ENCODE measurements at regions not wholly inside any gene's neighbourhood (a gene's known extent, or its start where the extent isn't known, plus 50 kb on each side); places are given as distances from the start of the nearest gene placed in this dataset.

DNA sequence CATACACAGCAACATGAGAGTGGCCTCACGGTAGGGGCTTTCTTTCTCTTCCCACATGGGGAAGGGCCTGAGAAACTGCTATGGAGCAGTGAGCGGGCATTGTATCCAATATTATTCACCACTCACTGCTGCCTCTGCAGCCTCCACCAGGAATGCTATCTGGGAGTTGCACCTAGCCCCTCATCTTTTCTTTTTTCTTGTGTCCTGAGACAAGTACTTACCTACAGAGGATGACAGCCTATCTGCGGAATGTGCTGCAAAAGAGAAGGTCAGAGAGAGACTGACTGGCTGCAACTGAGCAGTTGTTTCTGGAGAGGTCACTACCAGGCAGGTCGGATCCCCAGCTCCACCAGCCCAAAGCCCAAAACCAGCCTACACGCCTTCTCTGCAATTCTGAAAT is 52.1 kb upstream of the HTATIP2 start:
- no peak for DNase-seq (ENCODE audit: low spot score)

DNA sequence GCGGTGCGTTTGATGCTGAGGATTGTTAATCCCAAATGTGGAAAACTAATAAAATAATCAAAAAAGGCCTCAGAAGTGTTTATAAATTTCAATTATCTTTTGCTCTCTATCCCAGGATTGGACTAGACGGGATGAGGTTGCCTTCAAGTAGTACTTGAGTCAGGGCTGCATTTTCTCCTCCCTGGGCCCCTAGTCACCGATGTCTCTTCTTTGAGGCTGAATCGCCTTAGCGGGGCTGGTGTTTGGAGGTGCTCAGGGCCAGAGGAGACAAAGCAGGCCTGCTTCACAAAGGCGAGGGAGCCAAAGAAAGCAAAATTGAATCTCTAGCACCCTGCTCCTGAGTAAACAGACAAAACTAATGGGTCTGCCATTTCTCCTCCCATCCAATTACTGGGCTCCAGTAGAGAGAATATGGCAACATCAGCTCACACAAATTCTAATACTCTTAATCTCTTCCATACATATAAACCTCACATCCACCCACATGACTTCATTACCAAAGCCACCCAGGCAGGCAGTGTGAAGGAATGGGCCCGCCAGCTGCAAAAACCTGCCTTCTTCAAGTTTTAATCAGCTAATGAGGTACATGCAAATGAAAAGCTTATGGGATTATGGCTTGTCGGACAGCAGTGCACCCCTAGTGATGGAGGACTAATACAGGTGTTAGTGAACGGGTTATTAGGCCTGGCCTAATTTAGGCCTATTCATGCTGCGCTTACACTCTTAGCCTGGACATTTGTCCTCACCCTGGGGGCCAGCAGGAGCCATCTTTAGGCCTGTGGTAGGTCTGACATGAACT is 52.7 kb upstream of the HTATIP2 start:
- DNase-seq (ENCODE audit: low spot score), result peak; percentile 82

DNA sequence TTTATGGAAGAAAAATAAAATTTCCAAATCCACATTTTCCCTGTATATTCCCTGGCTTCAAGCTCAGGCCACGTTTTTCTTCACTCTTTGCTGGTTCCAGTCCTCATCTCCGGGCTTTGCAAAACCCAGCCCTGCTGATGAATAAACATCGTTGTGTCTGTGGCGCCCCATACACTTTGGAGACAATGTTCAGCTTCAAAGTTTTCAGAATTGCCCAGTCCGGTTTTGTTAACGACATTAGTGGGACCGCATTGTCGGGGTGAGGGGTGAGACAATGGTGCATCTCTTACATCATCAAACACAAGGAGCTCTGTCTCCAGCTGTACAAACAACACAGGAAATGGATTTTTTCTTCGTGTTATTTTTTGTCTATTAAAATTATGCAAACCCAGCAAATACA is 53.4 kb upstream of the HTATIP2 start:
- DNase-seq (ENCODE audit: low spot score), result no peak

DNA sequence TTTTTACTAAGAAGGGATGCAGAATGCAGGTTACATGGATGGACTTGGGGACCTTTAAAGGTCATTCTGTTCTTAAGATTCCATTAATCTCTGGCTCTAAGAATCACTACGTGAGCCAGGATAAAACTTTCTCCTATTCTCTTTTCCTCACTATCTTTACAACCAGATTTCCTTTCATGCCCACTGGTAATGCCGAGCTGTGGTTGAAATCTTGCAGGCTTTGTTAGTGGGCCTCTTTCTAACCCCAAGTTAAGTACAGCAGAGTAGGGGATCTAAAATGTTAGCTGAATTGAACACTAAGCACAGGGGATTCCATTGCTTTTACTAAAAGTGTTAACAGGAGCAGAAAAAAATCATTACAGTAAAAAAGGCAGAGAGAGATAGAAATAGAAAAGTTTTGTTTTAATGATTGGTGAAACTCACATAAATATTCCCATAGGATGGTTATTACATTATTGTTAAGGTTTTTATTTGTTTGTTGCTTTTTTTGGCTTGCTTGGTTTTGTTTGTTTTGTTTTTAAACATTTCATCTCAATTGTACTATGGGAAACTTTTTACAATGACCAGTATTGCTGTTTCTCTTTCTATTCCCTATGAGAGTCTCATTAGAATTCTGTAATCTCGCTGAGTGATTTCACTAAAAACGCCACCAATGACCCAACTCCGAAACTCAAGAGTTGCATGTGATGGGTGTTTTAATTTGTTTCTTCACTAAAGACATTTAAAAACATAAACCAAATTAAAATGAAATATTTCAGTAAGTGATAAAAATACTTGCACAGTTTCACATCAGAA is 54.1 kb upstream of the HTATIP2 start:
- no peak for DNase-seq (ENCODE audit: low spot score)

DNA sequence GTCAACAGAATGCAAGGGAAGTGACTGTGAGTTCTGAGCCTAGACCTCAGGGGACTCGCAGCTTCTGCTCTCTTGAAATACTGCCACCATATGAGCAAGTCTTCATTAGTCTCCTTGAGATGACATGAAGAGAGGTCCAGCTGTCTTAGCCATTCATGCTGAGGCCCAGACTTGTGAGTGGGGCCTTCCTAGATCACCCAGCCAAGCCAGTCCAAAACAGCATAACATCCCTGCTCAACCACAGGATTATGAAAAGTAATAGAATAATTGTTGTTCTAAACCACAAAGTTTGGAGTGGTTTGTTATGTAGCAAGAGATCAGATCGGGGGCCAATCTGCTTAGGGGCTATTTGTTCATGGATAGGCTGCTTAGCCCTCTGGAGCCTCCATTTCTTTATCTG is 54.9 kb upstream of the HTATIP2 start:
- no peak for DNase-seq (ENCODE audit: low spot score)

DNA sequence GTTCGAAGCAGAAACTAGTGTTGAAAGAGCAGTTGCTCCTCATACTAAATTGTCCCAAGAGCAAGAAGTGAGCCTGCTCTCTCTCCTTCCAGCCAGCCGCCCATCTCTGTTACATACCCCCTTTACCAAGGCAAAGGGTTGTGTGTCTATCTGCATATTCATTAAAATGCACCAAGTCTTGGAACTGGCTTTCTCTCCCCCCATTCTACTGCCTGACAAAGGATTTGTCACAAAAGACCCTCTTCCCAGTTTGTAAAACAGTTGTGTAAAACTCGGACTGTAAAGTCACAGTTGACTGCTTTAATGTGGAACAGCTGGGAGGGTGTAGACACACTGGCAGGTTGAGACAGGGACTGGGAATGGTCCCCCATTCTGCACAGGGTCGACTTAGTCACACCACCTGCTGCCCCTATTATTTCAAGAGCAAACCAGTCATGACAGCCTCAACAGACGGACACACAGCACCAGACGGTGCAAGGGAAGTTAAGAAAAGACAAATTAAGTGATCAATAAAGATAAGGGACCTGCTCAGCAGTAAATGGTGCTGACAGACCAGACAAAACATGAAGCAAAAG is 60.0 kb upstream of the HTATIP2 start:
- no peak for DNase-seq (ENCODE audit: low spot score)

DNA sequence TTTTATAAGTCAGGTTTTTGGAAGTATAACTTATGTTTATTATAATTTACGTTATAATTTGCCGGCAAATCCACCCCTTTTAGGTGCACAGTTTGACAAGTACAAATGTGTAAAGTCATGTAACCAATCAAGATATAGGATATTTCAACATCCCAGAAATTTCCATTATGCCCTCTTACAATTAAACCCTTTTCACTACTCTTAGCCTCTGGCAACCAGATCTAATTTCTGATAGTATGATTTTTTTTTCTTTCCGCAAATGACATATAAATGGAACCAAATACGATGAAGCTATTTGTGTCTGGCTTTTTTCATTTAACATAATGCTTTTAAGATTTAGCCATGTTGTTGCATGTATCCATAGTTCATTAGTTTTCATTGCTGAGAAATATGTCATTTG is 69.5 kb upstream of the HTATIP2 start:
- no peak for DNase-seq (ENCODE audit: low spot score)

DNA sequence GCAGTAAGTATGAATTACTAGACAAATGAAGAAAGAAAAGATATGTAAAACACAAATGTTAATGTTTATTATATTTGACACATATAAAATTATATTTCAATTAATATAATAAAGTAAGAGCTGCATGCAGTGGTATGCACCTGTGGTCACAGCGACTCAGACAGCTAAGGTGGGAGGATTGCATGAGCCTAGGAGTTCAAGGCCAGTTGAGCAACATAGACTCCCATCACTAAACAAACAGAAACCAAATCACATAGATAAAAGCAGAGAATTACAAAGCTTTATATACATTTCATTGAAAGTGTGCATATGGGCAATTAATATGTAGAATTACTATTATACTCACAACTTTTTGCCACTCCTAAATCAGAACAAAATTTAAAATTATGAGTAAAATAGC is 70.0 kb upstream of the HTATIP2 start:
- DNase-seq (ENCODE audit: low spot score), result no peak

DNA sequence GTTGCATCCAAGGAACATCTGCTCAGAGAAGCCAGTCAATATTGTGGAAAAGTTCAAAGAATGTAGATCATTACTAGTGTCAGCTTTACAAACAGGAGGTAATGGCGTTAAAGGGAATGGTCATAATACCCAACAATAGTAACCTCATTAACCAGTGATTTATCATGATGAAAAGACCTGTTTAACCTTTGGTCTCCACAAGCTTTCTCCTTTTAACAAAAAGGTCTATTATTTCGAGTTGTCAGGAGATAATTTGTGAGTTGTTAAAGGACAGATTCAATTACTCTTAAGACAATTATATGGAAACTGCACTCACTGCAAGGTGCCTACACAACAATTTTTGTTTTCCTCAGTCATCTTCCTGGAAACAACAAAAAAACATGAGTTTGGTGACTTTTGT is 73.8 kb upstream of the HTATIP2 start:
- no peak for DNase-seq (ENCODE audit: low spot score)

DNA sequence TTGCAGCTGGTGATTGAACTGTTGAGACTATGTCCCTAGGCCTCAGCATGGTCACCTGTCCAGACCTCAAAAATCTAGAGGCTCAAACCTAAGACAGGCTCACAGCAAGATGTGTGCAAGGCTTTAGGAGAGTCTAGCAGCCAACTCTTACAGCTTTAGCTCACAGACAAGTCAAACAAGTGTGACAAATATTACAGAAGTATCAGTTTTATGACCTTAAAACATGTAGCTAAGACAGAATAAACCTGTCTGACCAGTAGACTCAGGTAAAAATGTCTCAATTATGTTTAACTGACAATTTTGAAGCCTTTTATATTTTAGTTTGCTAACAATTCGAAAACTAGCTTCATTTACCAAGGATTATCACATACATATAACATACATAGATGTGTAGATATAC is 80.0 kb upstream of the HTATIP2 start:
- no peak for DNase-seq (ENCODE audit: low spot score)

DNA sequence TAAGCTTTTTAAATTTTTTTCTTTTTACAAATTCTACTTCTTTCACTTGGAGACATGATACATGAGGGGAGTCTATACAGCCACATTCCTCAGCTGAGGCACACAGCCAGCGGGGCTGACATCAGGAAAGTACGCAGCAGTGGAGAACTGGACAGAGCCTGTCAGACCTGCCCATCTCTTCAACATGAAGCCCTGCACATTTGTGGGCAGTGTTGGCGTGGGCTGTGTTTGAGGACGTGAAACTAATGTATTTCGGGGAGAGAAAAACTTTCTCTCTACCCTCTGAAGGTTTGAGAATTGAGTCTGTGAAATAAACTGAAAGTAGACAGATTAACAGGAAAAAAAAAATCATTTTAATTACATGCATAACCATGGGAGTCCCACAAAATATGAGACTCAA is 84.8 kb upstream of the HTATIP2 start:
- no peak for DNase-seq (ENCODE audit: low spot score)

DNA sequence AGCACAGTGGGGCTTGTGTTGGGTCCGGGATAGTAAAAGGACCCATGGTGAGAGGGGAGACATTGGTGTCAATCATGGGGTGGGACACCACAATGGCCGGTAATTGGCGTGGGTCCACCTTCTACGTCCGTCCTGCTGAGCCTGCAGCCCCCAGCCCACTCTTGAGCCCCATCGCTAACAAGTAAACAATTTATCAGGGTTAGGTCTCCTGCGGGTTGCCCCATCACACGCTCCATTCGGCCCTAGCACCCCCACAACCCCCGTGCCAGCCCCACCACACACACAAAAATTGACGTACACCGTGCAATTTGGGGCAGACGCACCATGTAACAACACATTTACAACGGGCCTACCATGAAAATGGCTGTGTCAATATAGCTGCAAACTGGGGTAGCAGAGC is 86.5 kb upstream of the HTATIP2 start:
- DNase-seq (ENCODE audit: low spot score), result no peak

DNA sequence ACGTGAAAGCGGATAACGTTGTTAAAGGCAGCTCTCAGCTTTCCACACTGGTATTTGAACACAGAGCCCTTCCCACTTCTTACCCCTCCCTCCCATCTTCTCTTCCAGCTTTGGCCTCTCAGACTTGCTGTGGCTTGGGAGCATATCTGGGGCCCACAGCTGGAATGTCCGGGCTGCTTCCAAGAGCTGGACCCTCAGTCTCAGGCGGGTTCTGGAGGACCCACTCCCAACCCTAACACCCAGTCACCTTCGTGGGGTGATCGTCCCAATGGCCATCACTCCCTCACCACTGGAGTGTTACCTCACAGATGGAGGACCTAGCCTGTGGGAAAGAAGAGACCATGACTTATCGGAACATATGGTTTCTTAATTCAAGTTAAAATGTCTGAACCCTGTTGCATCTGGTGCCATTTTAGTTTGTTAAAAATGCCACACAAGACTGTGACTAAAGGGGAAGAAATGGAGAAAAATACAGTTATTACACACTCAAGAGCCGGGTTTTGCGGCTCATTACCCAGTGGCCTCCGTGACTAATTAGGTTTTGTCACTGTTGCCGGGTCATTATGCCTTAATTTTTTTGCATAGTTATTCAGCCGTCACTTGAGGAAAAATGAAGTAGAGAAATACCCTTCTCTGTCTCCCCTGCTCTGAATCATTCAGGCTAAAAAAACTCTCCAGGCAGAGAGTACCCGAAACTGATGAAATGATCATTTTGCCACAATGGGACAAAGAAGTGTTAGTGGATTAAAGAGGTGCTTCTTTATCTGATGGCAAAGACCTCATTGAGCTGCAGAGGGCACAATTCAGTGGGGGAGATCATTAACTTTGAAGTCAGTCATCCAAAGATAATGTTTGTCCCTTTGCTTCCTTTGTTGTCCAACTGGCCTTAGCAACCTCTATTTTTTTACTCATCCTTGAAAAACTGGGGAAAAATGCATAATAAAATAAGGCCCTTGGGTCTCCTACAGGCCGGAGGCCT is 87.2 kb upstream of the HTATIP2 start:
- DNase-seq (ENCODE audit: low spot score), result no peak

DNA sequence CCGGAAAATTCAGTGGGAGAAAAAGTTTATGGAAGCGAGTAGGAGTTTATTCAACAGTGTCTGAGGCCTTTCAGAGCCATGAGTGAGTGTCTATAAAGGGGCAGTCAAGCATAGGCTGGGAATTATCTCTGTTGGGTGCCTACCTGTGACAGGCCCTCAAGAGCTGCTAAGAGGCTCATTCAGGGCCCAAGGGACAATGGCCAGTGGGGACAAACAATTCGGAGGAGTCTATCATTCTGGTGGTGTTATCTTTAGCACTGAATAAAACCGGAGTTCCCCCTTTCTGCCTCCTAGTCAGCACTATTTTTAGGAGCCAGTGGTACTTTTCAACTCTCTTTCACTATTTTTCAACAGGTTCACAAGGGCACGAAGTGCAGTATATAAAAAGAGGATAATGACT is 89.5 kb upstream of the HTATIP2 start:
- DNase-seq (ENCODE audit: low spot score), result no peak

DNA sequence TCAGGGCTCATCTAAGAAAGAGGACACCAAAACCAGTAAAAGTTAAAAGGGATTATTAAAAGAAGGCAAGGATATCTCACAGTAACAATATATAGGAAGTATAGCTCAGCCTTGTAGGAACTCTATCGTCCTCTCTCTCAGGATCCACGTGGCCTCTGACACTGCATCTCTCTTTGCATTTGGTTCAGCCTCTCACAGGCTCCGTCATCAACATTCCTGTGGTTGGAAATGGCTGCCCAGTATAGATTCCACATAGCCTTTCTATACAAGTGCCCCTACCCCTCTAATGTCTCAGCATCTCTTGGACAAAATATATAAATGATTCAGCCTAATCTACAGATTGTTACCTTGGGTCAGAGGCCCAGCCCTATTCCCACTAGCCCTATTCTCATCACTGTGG is 101.3 kb upstream of the DBX1 start:
- DNase-seq (ENCODE audit: low spot score), result no peak

DNA sequence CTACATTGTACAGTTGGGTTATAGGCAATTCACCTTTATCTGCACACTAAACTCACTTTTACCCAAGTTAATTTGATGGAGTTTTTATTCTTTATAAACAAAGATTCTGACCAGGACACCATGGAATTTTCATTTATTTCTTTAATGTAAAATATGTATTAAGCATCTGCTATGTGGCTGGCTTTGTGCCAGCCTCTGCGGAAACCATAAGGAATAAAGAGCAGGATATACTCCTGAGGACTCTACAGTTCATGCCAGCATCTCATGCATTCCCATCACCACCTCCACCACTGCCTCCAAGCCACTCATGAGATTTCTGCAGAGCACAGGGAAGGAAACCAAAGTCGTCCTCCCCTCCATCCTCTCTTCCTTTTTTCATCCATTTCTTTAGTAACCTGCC is 100.0 kb upstream of the DBX1 start:
- DNase-seq (ENCODE audit: low spot score), result no peak

DNA sequence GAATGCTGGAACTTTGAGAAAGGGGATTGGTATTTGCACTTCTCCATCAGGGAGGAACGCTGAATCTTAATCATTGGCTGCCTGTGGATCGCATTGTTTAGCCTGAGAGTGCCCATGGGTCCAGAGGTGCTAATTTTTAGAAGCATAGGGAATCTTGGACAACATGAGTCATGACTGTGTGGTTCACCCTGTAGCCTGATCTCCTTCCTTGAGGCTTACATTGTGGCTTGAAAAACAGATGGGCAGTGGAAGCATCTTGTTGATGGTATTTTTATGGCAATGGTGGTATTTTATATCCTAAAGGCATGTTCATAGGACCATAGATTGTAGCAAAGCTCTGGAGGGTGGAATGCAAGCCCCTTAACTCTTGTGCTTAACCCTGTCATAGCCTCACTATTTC is 99.2 kb upstream of the DBX1 start:
- DNase-seq (ENCODE audit: low spot score), result no peak

DNA sequence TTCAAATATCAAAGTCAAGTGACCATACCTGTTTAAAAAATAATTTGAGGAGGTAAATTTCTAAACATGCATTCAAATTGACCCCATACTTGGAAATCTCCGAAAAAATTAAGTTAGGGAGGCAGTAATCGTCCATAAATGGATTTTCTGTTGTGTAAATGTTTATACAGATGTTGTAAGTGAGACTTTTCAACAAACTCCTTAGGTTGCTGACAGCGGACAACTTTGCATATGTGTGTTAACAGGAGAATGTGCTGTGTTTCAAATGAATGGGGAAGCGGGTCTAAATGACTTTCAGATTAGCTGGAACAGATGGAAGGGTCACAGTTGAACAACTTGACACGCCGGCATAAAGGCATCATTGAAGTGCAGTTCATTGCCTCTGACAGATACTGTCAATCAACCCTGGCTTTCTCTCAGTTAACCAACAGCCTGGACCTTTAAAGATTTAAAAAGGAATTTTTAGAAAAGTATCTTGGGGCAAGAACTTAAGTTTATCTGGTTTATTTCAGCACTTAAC is 98.2 kb upstream of the DBX1 start:
- no peak for DNase-seq (ENCODE audit: low spot score)

DNA sequence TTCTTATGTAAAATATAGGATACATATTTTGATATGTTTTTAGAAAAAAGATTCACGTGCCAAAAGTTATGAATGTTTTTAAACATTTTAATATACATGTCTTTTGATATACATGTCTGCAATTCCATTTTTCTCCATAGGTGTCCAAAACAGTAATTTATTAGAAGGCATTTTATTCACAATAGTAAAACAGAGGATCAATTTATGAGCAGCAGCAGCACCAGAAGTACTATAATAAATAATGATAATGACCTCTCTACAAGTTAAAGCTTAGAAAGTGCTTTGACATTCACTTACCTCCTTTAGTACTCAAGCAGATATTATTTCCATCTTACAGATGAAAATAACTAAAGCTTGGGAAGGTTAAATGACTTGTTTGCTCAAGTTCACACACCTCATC is 96.7 kb upstream of the DBX1 start:
- no peak for DNase-seq (ENCODE audit: low spot score)

DNA sequence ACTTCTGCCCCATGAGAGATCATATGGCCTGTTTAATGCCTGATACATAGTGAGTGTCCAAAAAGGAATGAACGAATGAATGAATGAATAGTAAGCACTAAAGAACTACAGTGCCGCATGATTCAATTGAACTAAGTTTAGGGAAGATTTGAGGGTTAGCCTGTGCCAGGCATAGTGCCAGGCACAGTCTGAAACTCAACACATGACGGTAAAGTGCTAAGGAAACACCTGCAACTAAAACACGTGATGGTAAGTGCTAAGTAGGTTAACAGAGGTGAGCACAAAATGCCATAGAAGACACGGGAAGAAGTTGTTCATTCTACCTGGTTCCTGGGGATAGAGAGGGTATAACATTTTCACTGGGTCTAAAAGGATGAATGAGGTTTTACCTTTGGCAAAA is 93.5 kb upstream of the DBX1 start:
- no peak for DNase-seq (ENCODE audit: low spot score)

DNA sequence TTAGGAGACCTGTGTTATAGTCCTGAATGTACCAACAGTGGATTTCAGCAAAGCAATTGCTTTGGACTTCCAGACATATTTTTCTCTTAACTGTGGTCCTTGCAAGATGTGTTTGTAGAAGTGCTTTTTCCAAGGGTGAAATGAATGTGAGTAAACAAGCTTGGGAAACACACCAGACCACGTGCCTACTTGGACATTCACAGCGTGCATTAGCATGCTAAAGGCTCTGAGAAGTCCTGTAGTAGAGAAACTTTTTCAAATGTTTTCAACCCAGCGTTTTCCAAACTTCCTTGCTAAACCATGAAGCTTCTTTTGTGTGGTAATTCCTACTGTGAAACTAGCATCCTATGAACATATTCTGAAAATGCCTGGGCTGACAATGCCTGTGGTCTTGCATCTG is 91.2 kb upstream of the DBX1 start:
- DNase-seq (ENCODE audit: low spot score), result no peak
